HG02970 (cell line): ENCODE measurements at regions not wholly inside any gene's neighbourhood (a gene's known extent, or its start where the extent isn't known, plus 50 kb on each side); places are given as distances from the start of the nearest gene placed in this dataset.

Source experiments
- ATAC-seq: cut with Tn5 transposase; IDR thresholded peaks from one replicate; pipeline ENCODE4 v1.9.1; 2021; ENCODE audit warnings: mild to moderate bottlenecking, moderate library complexity, moderate number of reproducible peaks; ENCODE audit not compliant: unreplicated experiment, low FRiP score

DNA sequence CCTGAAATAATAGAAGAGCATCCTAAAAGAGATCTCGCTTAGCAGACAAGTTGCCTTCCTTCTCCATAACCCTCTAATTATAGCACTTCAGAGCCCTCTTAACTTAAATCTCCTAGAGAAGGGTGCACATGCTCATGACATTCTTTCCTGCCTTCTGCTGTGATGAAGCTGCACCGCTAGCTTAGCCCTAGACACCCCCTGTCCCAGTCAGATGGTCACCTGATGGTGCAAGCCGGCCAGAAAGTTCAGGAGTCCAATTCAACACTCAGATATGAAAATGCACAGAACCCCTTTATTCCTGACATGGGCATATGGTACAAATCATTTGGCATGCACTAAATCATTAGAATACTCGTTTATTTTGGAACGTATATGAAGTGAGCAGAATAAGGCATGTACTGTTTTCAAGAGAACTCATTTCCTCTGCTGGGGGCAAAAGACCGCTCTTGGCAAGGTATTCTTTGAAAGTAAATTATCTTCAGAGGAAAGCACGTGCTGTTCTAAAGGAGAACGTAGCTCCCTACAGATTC is 420.4 kb upstream of the PROK2 start:
- no peak for ATAC-seq

DNA sequence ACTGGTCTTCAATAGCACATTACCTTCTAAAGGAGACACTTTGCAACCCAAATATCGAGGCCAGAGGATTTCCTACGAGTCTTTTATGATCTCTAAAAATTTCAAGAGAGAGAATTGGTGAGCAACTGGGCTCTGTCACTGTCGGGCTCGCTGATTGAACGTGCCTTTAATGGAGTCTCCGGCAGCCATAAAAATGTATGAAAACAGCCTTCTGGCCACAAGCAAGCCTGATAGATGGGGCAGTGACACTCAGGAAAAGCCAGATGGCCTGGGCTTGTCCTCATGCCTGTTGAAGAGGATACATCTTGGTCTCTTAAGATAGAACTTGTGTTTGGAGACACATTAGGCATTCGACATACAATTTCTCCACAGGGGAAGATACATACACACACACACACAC is 419.5 kb upstream of the PROK2 start:
- no peak for ATAC-seq

DNA sequence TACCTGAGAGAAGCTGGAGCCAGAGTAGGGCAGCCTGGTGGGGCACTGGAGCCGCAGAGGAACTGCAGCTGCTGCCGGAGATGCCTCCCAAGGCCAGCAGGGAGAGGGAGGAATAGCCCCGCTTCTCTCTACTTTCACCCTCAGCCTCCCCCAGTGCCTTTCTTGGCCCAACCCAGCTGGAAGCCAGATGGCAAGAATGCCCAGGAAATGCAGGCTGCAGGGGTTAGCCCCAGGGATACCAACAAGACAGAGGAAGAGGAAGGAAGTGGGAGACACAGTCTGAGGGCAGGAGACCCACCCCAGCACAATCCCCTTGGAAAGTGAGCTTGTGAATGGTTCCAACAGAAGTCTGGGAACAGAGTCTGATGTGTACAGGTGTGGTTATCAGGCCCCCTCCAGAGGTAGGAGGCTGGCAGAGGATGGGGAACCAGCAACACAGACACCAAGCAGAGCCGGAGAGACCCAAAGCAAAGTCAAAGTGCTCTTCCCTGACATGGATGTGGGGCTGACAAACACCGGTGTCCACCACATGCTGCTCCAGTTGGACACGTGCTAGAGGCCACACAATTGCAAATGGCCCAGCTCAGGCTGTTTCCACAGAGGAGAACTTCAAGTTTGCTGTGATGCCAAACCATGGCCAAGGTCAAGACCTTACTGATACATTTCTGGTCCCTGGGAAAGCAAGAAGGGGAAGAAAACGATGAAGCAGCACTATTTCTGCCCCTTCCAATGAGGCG is 418.8 kb upstream of the PROK2 start:
- ATAC-seq, result no peak

DNA sequence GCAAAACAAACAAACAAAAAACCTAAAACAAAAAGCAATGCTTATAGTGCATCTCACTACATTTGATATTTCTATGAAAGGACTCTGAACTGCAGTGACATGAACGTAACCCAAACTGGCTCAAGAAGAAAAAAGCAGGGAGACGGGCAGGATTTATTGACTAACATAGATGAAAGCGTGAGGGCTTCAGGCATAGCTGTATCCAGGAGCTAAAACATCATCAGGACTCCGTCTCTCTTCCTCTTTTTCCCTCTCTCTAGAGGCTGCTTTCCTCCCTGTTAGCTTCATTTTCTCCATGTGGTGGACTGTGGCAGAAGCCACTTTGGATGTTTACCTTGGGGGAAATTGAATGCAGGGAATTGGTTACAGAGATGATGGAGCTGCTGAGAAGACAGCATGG is 418.2 kb upstream of the PROK2 start:
- ATAC-seq, result no peak

DNA sequence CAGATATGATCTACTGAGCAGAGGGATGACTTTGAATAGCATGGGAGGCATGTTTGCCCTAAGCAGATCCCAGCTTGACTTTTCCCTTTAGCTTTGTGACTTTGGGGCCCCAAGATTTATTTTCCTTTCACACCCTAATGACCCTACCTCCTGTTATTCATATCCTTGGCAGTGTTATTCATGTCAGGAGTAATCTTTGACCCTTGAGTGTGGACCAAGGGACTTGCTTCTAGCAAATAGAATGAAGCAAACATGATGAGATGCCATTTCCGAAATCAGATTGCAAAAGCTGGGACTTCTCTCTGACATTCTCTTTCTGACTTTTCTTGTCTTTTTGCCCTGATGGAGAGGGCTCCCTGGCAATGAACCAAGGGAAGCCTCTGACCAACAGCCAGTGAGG is 415.4 kb upstream of the PROK2 start:
- ATAC-seq, result no peak

DNA sequence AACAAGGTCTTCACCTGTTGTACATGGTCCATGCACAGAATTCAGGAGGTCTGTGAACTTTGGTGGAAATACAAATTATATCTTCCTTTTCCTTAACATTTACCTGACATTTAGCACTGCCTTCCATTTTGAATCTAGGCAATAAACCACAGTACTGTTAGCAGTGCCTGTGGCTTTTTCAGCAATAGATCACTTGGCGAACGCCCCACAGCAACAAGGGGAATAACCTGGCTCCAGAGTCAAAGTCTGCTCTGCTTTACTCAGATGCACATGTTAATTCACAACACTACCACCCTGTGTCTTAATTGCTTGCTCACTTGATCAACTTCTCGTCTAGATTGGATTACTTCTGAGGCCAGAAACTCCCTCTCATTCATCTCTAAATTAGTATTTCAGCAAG is 414.6 kb upstream of the PROK2 start:
- ATAC-seq, result no peak

DNA sequence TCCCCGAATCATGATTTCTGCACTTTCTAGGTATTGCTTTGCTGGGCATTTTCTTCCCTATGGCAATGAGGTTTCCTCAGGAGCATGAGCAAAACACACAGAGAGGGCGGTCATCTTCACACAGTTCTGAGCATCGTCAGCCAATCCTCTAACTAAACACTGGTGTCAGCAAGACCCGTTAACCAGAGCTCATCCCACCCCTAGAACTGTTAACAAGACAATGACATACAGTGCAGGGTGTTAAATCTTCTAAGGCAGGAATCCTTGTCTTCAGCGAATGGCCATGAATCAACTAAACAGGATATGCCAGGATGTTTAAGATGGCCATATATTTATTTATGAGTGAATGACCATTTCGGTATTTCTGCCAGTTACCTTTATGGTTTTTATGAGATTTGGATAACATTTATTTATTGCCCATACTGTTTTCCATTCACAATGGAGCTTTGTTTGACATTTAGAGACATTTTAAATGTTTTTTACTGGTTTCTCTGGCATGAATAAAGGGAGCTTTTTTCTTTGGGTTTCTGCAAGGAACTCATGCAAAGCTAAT is 411.5 kb upstream of the PROK2 start:
- no peak for ATAC-seq

DNA sequence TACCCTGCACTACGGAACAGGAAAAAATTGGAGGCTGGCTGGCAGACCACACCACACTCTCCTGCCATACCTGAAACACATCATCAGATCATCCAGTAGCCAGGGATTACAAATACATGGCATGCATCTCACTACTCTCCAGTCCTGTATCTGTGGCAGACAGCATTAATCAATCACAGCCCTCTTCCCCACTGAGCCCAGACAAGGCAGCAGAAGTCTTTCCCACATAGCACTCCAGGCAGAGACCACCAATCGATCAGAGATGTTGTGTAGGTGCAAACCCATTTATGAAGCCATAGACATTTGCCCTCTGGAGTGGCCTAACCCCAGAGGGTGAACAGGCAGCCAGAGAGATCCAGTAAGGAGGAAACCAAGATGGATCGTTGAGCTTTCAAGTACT is 410.9 kb upstream of the PROK2 start:
- no peak for ATAC-seq

DNA sequence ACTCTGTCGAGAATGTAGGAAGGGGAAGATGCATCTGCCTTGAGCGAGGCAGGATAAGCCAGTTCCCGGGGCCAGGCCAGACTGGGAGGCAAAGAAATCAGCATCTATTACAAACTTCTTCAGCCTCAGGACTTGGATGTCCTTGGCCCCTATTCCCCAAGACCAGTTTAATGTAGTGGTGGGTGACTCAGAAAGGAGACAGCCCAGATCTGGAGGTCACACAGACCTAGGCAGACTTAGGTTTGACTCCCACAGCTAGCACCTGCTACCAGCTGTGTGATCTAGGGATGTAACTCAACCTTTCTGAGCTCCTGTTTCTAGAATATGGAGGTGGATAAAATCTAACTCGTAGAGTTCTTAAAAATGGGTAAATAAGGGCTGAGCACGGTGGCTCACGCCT is 409.5 kb upstream of the PROK2 start:
- no peak for ATAC-seq

DNA sequence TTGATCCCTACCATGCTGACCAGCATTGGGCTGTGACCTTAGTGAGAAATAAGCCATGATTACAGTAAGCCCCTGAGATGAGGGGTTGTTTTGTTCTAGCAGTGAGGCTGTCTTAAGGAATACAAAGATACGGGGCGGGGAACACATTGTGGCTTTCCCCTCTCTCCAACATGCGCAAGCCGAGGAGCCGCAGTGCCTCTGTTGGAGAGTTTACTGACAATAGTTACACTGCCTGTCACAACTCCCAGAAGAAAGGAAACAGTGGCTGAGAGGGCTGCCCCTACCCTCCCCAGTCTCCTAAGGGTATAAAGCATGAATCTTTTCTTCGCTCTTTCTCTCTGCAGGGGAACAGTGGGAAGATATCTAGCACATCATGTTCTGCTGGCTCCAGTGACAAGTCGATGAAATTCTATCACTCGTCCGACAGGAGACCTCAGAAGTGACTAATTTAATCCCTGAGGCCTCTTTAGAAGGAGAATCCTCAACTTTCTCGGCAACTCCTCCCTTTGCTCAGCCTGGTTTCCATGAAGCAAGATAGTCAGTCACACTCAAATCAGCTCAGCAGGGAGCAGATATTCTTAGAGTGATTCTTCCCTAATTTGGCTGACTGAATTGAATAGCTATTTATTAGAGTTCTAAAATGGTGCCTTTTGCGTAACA is 409.0 kb upstream of the PROK2 start:
- ATAC-seq, result no peak

DNA sequence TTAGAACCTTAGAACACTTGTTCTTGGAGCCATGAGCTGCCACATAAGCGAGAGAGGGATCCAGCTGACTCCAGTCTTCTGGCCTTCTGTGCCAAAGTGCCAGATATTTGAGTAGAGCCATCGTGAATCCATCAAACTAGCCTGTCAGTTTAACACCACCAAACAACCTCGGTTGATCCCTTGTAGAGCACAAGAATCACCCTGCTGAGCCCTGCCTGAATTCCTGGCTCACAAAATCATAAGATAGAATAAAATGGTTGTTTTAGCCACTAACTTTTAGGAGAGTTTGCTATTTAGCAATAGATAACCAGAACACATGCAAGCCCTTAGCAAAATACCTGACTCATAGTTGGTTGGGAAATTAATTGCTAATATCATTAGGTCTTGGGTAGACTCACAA is 407.6 kb upstream of the PROK2 start:
- no peak for ATAC-seq

DNA sequence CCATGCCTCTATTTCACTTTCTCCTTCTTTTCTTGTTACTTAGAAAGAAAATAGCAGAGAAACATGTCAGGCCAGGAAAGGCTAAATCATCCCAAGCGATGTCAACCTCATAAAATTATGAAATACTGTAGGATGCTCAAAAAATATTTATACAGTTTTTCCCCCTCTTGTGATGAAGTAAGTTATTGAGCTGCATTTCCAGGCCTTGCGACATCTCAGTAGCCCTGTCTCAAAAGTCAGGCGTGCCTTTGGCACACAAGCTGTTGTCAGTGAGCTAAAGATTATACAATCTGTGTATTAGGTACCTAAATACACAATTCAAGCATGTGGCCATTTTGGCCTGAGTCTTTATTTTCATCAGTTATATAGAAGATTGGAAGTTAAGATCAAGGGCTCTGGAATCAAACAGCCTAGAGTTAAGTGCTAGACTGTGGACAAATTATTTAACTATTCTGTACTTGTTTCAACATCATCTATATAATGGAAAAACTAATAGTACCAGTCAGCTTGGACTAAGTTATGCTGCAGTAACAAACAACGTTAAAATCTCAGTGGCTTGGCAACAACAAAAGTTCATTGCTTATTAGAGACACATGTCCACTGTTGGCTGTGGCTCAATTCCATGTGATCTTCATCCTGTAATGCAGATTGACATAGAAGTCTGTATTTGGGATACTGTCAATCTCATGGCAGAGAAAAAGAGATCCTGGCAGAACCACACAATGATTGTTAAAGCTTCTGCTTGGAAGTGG is 406.4 kb upstream of the PROK2 start:
- no peak for ATAC-seq

DNA sequence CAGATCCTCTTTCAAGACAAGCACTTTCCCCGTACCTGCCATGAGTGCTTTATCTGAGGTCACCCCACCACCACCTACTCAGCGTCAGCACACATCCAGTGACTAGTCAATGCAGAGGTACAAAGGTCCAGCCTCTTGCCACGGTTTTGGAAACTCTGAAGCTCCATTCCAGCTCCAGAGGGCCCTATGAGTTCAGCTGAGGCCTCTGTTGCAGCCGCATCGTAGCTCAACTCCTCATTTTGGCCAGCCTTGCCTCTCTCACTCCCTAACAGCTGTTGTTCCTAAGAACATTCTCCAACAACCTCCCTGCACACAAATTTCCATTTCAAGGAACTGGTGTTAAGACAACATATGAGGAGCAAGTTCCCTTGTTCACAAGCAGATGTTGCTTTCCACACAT is 405.1 kb upstream of the PROK2 start:
- ATAC-seq, result no peak

DNA sequence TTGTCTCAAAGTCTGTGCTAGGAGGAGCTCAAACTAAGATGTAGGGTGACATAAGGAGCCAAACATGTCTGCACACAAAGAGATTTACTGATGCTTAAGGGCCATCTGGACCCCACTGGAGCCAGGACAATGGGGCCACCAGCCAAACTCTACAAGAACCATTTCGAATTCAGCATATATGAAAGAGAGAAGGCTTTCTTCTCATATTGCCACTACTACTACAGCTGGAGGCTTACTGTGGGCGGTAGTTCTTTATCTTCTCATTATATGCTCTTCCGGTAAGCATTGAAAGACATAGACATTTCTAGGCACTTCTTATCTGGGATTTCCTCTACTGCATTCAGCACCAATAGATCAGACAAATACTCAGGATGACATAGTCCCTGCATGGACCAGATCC is 404.4 kb upstream of the PROK2 start:
- no peak for ATAC-seq

DNA sequence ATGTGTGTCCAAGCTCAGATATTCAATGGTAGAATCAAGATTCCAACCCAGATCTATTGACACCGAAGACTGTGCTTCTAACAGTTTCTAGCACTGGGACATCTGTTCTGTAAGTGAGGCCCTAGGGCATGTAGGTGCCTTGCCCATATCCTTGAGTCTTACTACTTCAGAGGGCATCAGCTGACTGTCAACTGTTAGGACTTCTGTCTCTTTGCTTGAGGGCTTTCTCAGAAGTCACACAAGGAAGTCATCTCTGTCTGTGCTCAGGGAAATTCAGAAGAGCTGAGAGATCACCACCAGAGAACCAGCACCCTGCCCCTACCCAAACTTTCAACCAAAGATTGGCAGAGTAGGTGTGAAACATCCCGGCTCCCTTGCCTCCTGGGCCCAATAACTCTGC is 403.6 kb upstream of the PROK2 start:
- no peak for ATAC-seq

DNA sequence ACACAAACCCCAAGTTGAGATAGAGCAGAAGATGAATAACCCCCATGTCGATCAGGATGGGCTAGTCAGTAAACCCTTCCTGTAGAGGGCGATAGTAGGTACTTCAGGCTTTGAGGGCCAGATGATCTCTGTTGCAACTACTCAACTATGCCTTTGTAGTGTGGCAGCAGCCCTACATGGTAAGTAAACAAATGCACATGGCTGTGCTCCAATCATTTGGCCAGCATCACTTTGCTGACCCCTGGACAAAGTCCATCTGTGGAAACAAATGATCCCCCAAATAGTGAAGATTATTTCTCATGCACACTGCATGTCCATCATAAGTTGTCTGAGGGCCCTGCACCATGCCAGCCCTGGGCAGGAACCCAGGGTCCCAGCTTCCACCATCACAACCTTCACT is 402.2 kb upstream of the PROK2 start:
- ATAC-seq, result no peak

DNA sequence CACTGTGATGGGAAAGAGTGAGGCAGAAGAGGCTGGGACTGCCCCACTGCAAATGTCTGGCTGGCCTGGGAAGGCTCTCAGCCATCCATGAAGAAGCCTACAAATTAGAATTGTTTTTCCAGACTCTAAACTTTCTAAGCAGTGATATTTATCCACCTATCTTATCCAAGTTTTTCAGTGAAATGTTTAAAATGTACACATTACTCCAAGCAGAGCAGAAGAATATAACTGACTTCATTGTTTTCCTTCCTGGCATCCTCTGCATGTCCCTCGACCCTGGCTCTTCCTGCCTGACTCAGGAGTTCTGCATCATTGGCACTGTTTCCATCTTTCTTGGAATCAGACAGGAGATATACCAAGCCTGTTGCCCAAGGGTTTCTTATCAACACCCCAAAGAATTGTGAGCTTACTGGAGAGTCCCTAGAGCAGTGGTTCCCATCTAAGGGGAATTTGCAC is 401.5 kb upstream of the PROK2 start:
- ATAC-seq, result no peak

DNA sequence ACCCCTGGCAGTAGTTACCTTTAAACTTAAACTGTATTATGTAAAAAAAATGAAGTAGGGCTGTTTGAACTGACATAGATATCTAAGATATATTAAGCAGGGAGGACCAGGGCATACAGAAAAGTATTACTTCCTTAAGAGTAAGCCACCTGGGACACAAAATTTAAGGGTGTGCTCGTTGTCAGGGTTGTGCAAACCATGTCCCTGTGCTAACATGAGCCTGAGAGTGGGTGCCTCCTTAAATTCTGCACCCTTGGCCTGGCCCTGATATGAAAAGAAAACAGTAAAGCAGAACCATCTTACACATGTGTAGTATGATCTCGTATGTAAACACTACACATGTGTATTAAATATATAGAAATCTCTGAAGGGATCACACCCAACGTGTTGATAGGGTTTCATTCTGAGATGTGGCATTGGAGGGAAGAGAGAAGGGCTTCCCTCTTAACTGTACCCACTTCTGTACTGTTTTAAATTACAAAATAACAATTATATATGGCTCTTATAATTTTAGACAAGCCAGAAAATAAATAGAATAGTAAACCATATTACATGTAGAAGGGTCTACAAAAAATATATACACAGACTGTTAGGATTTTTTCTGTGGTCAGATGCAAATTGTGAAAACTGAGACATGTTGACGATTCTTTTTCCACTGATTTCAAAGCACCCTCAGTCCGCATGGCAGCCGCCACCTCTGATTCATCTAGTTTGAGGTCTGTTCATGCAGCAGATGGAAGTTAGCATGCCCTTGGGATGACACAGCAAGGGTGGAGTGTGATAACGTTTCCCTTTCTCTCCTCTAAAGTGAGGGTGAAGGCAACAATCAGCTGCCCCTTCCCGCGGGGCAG is 400.8 kb upstream of the PROK2 start:
- ATAC-seq, result no peak

DNA sequence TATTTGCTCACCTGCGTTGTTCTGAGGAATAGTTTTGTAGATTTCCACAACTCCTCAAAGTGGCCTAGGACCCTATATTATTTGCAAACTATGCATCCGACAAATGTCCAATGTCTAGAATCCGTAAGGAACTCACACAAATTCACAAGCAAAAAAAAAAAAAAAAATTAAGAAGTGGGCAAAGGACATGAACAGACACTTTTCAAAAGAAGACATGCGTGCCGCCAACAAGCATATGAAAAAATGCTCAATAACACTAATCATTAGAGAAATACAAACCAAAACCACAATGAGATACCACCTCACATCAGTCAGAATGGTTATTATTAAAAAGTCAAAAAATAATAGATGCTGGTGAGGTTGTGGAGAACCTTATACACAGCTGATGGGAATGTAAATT is 398.5 kb upstream of the PROK2 start:
- no peak for ATAC-seq

DNA sequence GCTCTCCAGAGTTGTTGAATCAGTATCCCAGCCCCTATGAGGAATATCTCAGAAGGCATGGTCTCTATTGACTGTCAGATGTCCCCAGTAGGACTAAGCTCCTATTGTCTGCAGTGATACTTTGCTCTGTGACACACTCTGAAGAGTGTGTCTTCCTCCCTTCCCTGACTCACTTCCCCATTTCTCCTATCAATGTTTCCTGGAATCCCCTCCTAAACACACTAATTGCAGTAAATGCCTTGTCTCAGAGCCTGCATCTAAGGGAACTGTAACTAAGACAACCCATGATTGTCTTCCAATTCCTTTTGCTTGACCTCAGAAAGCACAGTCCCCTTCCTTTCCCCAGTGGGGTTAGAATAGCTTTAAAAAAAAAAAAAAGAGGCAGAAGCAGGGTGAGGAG is 397.3 kb upstream of the PROK2 start:
- no peak for ATAC-seq
